ENCODE measurements at regions not wholly inside any gene's neighbourhood (a gene's known extent, or its start where the extent isn't known, plus 50 kb on each side); places are given as distances from the start of the nearest gene placed in this dataset.

GRCh38 chr5:156009583-156009982, 317.4 kb upstream of the SGCD start:
- Histone ChIP-seq H4K5ac (ENCODE audit: insufficient read length, low read depth, low read length) (no peak overlapping the region), H2BK15ac (ENCODE audit: low read length) (no peak overlapping the region), H3K9me3 (ENCODE audit: insufficient read depth in 2 of 2, low read depth in 1 of 2, low read length in 1 of 2) (no peaks in the 10 kb centered on the region), H3K36me3 (ENCODE audit: control insufficient read depth in 2 of 4, insufficient read depth in 4 of 4, low read length in 3 of 4) (no peaks in the 10 kb centered on the region), H3K18ac (ENCODE audit: extremely low read depth, low read length) (no peak overlapping the region), H3K4me1 (replicated peaks in 1 of 4; ENCODE audit: control insufficient read depth in 3 of 4, insufficient read depth in 4 of 4, low read length in 3 of 4) (no peaks in the 10 kb centered on the region), H3K23ac (ENCODE audit: insufficient read length) (no peak overlapping the region), H2BK120ac (replicated peaks; ENCODE audit: low read depth, low read length) (no peak overlapping the region), H2AFZ (ENCODE audit: low read length) (no peak overlapping the region), H2AK5ac (ENCODE audit: low read depth, low read length) (no peak overlapping the region), H4K8ac (ENCODE audit: extremely low read depth, insufficient read depth, low read length) (no peak overlapping the region), H4K20me1 (replicated peaks in 1 of 2; ENCODE audit: control insufficient read depth in 1 of 2, insufficient read depth in 2 of 2, low read length in 2 of 2) (no peaks in the 10 kb centered on the region), H3K4ac (replicated peaks; ENCODE audit: insufficient read length, low read depth, low read length) (no peak overlapping the region), H3K4me2 (ENCODE audit: insufficient read depth in 1 of 2, low read depth in 2 of 2, low read length in 2 of 2) (no peak overlapping the region), H3K27ac (ENCODE audit: low read depth, low read length) (no peak overlapping the region), H2BK12ac (ENCODE audit: low read depth, low read length) (no peak overlapping the region), H3K56ac (replicated peaks; ENCODE audit: insufficient read length, low read depth, low read length) (no peak overlapping the region), H3K79me2 (ENCODE audit: control insufficient read depth in 1 of 2, insufficient read depth in 2 of 2, low read length in 2 of 2) (no peaks in the 10 kb centered on the region), H3K27me3 (replicated peaks in 1 of 4; ENCODE audit: control insufficient read depth in 3 of 4, extremely low read depth in 1 of 4, insufficient read depth in 3 of 4, low read length in 3 of 4) (no peaks in the 10 kb centered on the region), H3K9ac (replicated peaks in 1 of 4; ENCODE audit: extremely low read depth in 1 of 4, low read depth in 3 of 4, low read length in 3 of 4) (no peak overlapping the region), H3K4me3 (ENCODE audit: extremely low read depth in 1 of 4, insufficient read depth in 2 of 4, low read depth in 3 of 4, low read length in 4 of 4) (no peak overlapping the region), H4K91ac (replicated peaks; ENCODE audit: insufficient read length, low read length) (no peak overlapping the region), H2BK20ac (ENCODE audit: low read length) (no peak overlapping the region), H2BK5ac (ENCODE audit: low read depth, low read length) (no peak overlapping the region), H3K14ac (ENCODE audit: insufficient read length) (no peak overlapping the region), H3K23me2 (ENCODE audit: low read depth, low read length) (no peaks in the 10 kb centered on the region), H3K79me1 (ENCODE audit: low read depth, low read length) (no peaks in the 10 kb centered on the region)
- ChIA-PET CTCF (ENCODE audit: partially characterized antibody) (no interaction called here), POLR2A (ENCODE audit: partially characterized antibody) (no interaction called here)
- WGBS, 2 experiments (ENCODE audit: extremely low coverage in 1 of 2, insufficient coverage in 1 of 2, insufficient read length in 1 of 2, insufficient replicate concordance in 2 of 2, low coverage in 1 of 2, low lambda C conversion rate in 2 of 2, missing lambda C conversion rate in 1 of 2) = 92% methylated on average over 5 of the region's 5 CpGs; no CpG with 5 or more reads in 1 of the 2 experiments
- no peak for DNase-seq (ENCODE audit: low read depth in 1 of 2, low spot score in 2 of 2)
- FAIRE-seq = no peak
- TF ChIP-seq RBBP5 (IDR thresholded peaks at IDR 0.05; ENCODE audit: borderline replicate concordance, low read depth, low read length) (no peak), KDM1A (IDR thresholded peaks at IDR 0.05; ENCODE audit: borderline replicate concordance, low read length) (no peak), CTCF (IDR thresholded peaks at IDR 0.05; ENCODE audit: control extremely low read depth in 1 of 3, insufficient read depth in 1 of 3, low read depth in 1 of 3, low read length in 3 of 3) (no peak), BACH1 (IDR thresholded peaks at IDR 0.05; ENCODE audit: low read length) (no peak), SP2 (IDR thresholded peaks at IDR 0.05; ENCODE audit: low read length) (no peak), CHD2 (IDR thresholded peaks at IDR 0.05; ENCODE audit: low read length) (no peak), RNF2 (IDR thresholded peaks at IDR 0.05; ENCODE audit: borderline replicate concordance, low read depth, low read length, missing control alignments, poor library complexity, severe bottlenecking) (no peak), BRCA1 (IDR thresholded peaks at IDR 0.05; ENCODE audit: low read depth, low read length) (no peak), CEBPB (IDR thresholded peaks at IDR 0.05; ENCODE audit: low read depth, low read length) (no peak), TEAD4 (IDR thresholded peaks at IDR 0.05; ENCODE audit: low read depth, low read length) (no peak)
- TF ChIP-seq, protein P1, sequence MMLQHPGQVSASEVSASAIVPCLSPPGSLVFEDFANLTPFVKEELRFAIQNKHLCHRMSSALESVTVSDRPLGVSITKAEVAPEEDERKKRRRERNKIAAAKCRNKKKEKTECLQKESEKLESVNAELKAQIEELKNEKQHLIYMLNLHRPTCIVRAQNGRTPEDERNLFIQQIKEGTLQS (IDR thresholded peaks at IDR 0.05; ENCODE audit: insufficient read depth, low read depth, low read length) = no peak
- TF ChIP-seq, protein P2, sequence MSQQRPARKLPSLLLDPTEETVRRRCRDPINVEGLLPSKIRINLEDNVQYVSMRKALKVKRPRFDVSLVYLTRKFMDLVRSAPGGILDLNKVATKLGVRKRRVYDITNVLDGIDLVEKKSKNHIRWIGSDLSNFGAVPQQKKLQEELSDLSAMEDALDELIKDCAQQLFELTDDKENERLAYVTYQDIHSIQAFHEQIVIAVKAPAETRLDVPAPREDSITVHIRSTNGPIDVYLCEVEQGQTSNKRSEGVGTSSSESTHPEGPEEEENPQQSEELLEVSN (IDR thresholded peaks at IDR 0.05) = no peak

All from H1 (cell line).